ENCODE measurements at regions not wholly inside any gene's neighbourhood (a gene's known extent, or its start where the extent isn't known, plus 50 kb on each side); places are given as distances from the start of the nearest gene placed in this dataset.

GRCh38 chr12:58695263-58695662, 225.0 kb downstream of the LRIG3 start:
- Histone ChIP-seq H3K36me3 (replicated peaks in 1 of 2; ENCODE audit: control insufficient read depth in 1 of 2, insufficient read depth in 2 of 2, low read length in 2 of 2) (no peaks in the 10 kb centered on the region), H3K27ac (ENCODE audit: low read depth in 1 of 2, low read length in 2 of 2) (no peak overlapping the region), H3K9ac (ENCODE audit: insufficient read depth, low read length, poor library complexity, severe bottlenecking) (no peak overlapping the region), H2AFZ (ENCODE audit: insufficient read depth, low read depth, low read length, poor library complexity, severe bottlenecking) (no peak overlapping the region), H3K4me3 (replicated peaks in 1 of 3; ENCODE audit: low read depth in 2 of 3, low read length in 3 of 3) (no peak overlapping the region), H3K4me1 (ENCODE audit: control insufficient read depth in 1 of 2, insufficient read depth in 2 of 2, low read length in 2 of 2) (no peaks in the 10 kb centered on the region), H3K4me2 (replicated peaks; ENCODE audit: extremely low read depth, low read length, poor library complexity, severe bottlenecking) (no peak overlapping the region), H3K27me3 (ENCODE audit: control insufficient read depth in 2 of 2, insufficient read depth in 2 of 2, low read length in 2 of 2) (no peaks in the 10 kb centered on the region), H3K9me3 (replicated peaks in 1 of 2; ENCODE audit: control insufficient read depth in 1 of 2, insufficient read depth in 1 of 2, low read length in 2 of 2) (peaks cover 18 to 22% of the 10 kb centered on the region in 2 donors), H3K79me2 (ENCODE audit: insufficient read depth, low read length) (no peaks in the 10 kb centered on the region), H4K20me1 (ENCODE audit: insufficient read depth, low read length) (no peaks in the 10 kb centered on the region)
- intact Hi-C loops (cut with micrococcal nuclease) = no loop called here
- TF ChIP-seq CTCF (IDR thresholded peaks at IDR 0.05) = no peak
- Mint-ChIP-seq H3K27me3 (ENCODE audit: low read depth in 3 of 3) (no peaks in the 10 kb centered on the region), H3K4me3 (no peak overlapping the region), H3K4me1 (no peaks in the 10 kb centered on the region), H3K9me3 (peaks cover 5 to 21% (median 15%) of the 10 kb centered on the region in 7 donors), H3K36me3 (no peaks in the 10 kb centered on the region), H3K27ac (no peak overlapping the region)
- 95% methylated on average over 7 of the region's 11 CpGs for WGBS (ENCODE audit: insufficient coverage)
- no peak for DNase-seq

GRCh38 chr12:58701536-58701935, 218.8 kb downstream of the LRIG3 start:
- DNase-seq = no peak
- H3K4me1 ChIP-seq (ENCODE audit: control insufficient read depth in 1 of 2, insufficient read depth in 2 of 2, low read length in 2 of 2) = no peaks in the 10 kb centered on the region
- no peak overlapping the region for H3K4me3 ChIP-seq (replicated peaks in 1 of 3; ENCODE audit: low read depth in 2 of 3, low read length in 3 of 3)
- H3K4me2 ChIP-seq (replicated peaks; ENCODE audit: extremely low read depth, low read length, poor library complexity, severe bottlenecking) = no peak overlapping the region
- Mint-ChIP-seq H3K9me3 (peaks cover 8 to 18% (median 14%) of the 10 kb centered on the region in 7 donors), H3K4me3 (no peak overlapping the region), H3K27ac (no peak overlapping the region), H3K27me3 (ENCODE audit: low read depth in 3 of 3) (no peaks in the 10 kb centered on the region), H3K36me3 (no peaks in the 10 kb centered on the region), H3K4me1 (no peaks in the 10 kb centered on the region)
- peaks cover 7 to 10% of the 10 kb centered on the region in 2 donors for H3K9me3 ChIP-seq (replicated peaks in 1 of 2; ENCODE audit: control insufficient read depth in 1 of 2, insufficient read depth in 1 of 2, low read length in 2 of 2)
- no peak for TF ChIP-seq CTCF (IDR thresholded peaks at IDR 0.05)
- intact Hi-C loops (cut with micrococcal nuclease) = no loop called here
- H3K79me2 ChIP-seq (ENCODE audit: insufficient read depth, low read length) = no peaks in the 10 kb centered on the region
- no peak overlapping the region for H3K9ac ChIP-seq (ENCODE audit: insufficient read depth, low read length, poor library complexity, severe bottlenecking)
- H3K27ac ChIP-seq (ENCODE audit: low read depth in 1 of 2, low read length in 2 of 2) = no peak overlapping the region
- no peaks in the 10 kb centered on the region for H3K27me3 ChIP-seq (ENCODE audit: control insufficient read depth in 2 of 2, insufficient read depth in 2 of 2, low read length in 2 of 2)
- no peak overlapping the region for H2AFZ ChIP-seq (ENCODE audit: insufficient read depth, low read depth, low read length, poor library complexity, severe bottlenecking)
- H3K36me3 ChIP-seq (replicated peaks in 1 of 2; ENCODE audit: control insufficient read depth in 1 of 2, insufficient read depth in 2 of 2, low read length in 2 of 2) = no peaks in the 10 kb centered on the region
- 89% methylated on average over 8 of the region's 8 CpGs for WGBS (ENCODE audit: insufficient coverage)
- H4K20me1 ChIP-seq (ENCODE audit: insufficient read depth, low read length) = no peaks in the 10 kb centered on the region

All from CD14-positive monocyte (primary cell).